ENCODE measurements at regions not wholly inside any gene's neighbourhood (a gene's known extent, or its start where the extent isn't known, plus 50 kb on each side); places are given as distances from the start of the nearest gene placed in this dataset.

- H3K4me3 ChIP-seq, result no peak overlapping the region
- H3K9me3 ChIP-seq, result no peaks in the 10 kb centered on the region
- TF ChIP-seq, protein P1, sequence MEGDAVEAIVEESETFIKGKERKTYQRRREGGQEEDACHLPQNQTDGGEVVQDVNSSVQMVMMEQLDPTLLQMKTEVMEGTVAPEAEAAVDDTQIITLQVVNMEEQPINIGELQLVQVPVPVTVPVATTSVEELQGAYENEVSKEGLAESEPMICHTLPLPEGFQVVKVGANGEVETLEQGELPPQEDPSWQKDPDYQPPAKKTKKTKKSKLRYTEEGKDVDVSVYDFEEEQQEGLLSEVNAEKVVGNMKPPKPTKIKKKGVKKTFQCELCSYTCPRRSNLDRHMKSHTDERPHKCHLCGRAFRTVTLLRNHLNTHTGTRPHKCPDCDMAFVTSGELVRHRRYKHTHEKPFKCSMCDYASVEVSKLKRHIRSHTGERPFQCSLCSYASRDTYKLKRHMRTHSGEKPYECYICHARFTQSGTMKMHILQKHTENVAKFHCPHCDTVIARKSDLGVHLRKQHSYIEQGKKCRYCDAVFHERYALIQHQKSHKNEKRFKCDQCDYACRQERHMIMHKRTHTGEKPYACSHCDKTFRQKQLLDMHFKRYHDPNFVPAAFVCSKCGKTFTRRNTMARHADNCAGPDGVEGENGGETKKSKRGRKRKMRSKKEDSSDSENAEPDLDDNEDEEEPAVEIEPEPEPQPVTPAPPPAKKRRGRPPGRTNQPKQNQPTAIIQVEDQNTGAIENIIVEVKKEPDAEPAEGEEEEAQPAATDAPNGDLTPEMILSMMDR (IDR thresholded peaks at IDR 0.05), result no peak
- no peaks in the 10 kb centered on the region for H3K36me3 ChIP-seq (ENCODE audit: insufficient read depth in 1 of 2, low read depth in 1 of 2)
- intact Hi-C loops (cut with DNase I), result no loop called here
- peaks cover 0 to 3% (median 0%) of the 10 kb centered on the region in 3 donors for H3K27me3 ChIP-seq (ENCODE audit: insufficient read depth in 3 of 3, low read length in 2 of 3)
- no peak for ATAC-seq
- no peak overlapping the region for H3K27ac ChIP-seq
- 48 to 68% (median 60%) methylated on average over 8 of the region's 8 CpGs for WGBS, 3 donors
- no peaks in the 10 kb centered on the region for H3K4me1 ChIP-seq
- no peak for DNase-seq
Measured at GRCh38 chr10:2439000-2439399, 628.3 kb upstream of the PFKP start.

DNA sequence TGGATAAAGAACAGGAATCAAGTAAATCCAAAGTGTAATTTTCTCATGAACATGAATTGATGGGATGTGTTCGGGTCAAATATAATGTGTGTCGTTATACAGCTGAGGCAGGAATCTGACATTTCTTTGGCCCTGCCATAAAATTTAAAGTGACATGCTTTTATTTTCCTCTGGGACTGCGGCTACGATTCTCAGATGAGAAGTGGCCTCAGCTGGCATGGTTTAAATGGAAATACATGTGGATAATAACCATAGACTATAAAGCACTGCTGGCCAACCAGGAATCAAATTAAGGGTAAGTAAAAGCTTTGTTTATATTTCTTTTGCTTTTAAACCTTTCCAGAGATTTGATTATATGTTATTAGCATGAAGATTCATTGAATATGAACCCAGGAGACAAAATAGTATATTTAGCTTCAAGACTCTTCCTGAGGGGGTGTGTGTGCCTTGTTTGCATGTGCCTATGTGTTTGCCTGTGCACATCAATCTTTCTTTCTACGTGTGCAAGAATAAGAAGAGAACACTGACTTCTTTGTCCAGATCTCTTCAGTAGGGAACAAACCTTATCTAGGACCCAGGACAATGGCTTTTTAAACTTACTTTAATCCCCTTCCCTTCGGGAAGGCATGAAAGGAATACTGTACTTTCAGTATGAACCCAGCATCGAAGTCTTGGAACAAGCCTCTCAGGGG lies 629.0 kb upstream of the PFKP start:
- intact Hi-C loops (cut with DNase I), result no loop called here
- ATAC-seq, result no peak

GRCh38 chr10:2436933-2437332 lies 630.4 kb upstream of the PFKP start:
- intact Hi-C loops (cut with DNase I), result no loop called here
- H3K9me3 ChIP-seq, result no peaks in the 10 kb centered on the region
- 89 to 91% (median 91%) methylated on average over 11 of the region's 11 CpGs for WGBS, 3 donors

More for the DNA sequence above, 629.0 kb upstream of the PFKP start:
- DNase-seq, result no peak
- Histone ChIP-seq H3K36me3 (ENCODE audit: insufficient read depth in 1 of 2, low read depth in 1 of 2) (no peaks in the 10 kb centered on the region), H3K27me3 (ENCODE audit: insufficient read depth in 3 of 3, low read length in 2 of 3) (peaks cover 0 to 3% (median 0%) of the 10 kb centered on the region in 3 donors), H3K27ac (no peak overlapping the region), H3K9me3 (no peaks in the 10 kb centered on the region), H3K4me1 (no peaks in the 10 kb centered on the region), H3K4me3 (no peak overlapping the region)
- WGBS, 3 donors, result 23 to 30% (median 27%) methylated on average over 7 of the region's 7 CpGs
- TF ChIP-seq, protein P1 (IDR thresholded peaks at IDR 0.05), result no peak

DNA sequence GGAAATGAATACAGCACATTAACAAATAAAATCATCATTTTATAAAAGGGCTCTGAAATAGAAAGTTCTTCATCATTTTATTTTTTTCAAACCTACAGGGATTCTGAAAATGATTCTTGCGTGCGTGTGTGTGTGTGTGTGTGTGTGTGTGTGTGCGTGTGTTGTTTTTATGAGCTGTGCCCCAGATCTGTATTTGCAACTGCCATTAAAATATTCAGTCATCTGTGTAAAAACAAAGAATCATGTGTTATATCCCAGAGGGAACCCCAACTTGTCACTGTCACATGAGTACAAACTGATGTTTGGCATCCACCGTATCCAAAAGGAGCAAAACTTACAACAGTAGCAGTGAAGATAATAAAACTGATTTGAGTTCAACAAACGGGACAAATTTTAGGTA lies 635.4 kb upstream of the PFKP start:
- intact Hi-C loops (cut with DNase I), result no loop called here
- Histone ChIP-seq H3K27me3 (ENCODE audit: insufficient read depth in 3 of 3, low read length in 2 of 3) (no peaks in the 10 kb centered on the region), H3K27ac (no peak overlapping the region), H3K4me1 (no peaks in the 10 kb centered on the region), H3K36me3 (ENCODE audit: insufficient read depth in 1 of 2, low read depth in 1 of 2) (no peaks in the 10 kb centered on the region), H3K4me3 (no peak overlapping the region), H3K9me3 (no peaks in the 10 kb centered on the region)
- WGBS, 3 donors, result 52 to 59% (median 54%) methylated on average over 5 of the region's 5 CpGs
- ATAC-seq (no peak), DNase-seq (no peak)
- TF ChIP-seq, protein P1 (IDR thresholded peaks at IDR 0.05), result no peak

More at GRCh38 chr10:2436933-2437332, 630.4 kb upstream of the PFKP start:
- Histone ChIP-seq H3K36me3 (ENCODE audit: insufficient read depth in 1 of 2, low read depth in 1 of 2) (no peaks in the 10 kb centered on the region), H3K27ac (no peak overlapping the region), H3K4me1 (no peaks in the 10 kb centered on the region), H3K27me3 (ENCODE audit: insufficient read depth in 3 of 3, low read length in 2 of 3) (peaks cover 0 to 3% (median 0%) of the 10 kb centered on the region in 3 donors), H3K4me3 (no peak overlapping the region)
- ATAC-seq (no peak), DNase-seq (no peak)
- TF ChIP-seq, protein P1 (IDR thresholded peaks at IDR 0.05), result no peak

GRCh38 chr10:2427412-2427811 lies 639.9 kb upstream of the PFKP start:
- Histone ChIP-seq H3K27ac (no peak overlapping the region), H3K4me3 (no peak overlapping the region), H3K9me3 (no peaks in the 10 kb centered on the region), H3K27me3 (ENCODE audit: insufficient read depth in 3 of 3, low read length in 2 of 3) (no peaks in the 10 kb centered on the region), H3K4me1 (no peaks in the 10 kb centered on the region), H3K36me3 (ENCODE audit: insufficient read depth in 1 of 2, low read depth in 1 of 2) (no peaks in the 10 kb centered on the region)
- DNase-seq, result no peak
- WGBS, 3 donors, result 72 to 79% (median 79%) methylated on average over 2 of the region's 2 CpGs
- ATAC-seq, result no peak
- intact Hi-C loops (cut with DNase I), result no loop called here
- TF ChIP-seq, protein P1 (IDR thresholded peaks at IDR 0.05), result no peak
